Astrocyte (in vitro differentiated cells and primary cell): ENCODE measurements at regions not wholly inside any gene's neighbourhood (a gene's known extent, or its start where the extent isn't known, plus 50 kb on each side); places are given as distances from the start of the nearest gene placed in this dataset.
"Not testable (repeated sequence)": the region's sequence is repeated elsewhere in the genome, so short reads cannot be mapped to it uniquely, and the experiment has no call there.

Experiments
- DNase-seq: peaks from one replicate; pipeline ENCODE4 v3.0.0-alpha.2; 2010; ENCODE audit warnings: low read depth
- FAIRE-seq: peaks from 2 replicates; lab custom pipeline; 2011; peaks lifted over from hg19 to GRCh38; lab: Jason Lieb, UNC
- H2AFZ ChIP-seq: 2 replicates; pipeline ENCODE4 v1.6.0; 2012; ENCODE audit warnings: low read depth, low read length, inconsistent platforms
- H3K27ac ChIP-seq: 2 replicates; pipeline ENCODE4 v1.5.1; 2011; ENCODE audit warnings: low read depth, low read length, inconsistent platforms
- H3K27me3 ChIP-seq: 2 replicates; pipeline ENCODE4 v1.6.0; 2011; ENCODE audit warnings: low read length, inconsistent platforms; ENCODE audit not compliant: insufficient read depth
- H3K36me3 ChIP-seq: 2 replicates; pipeline ENCODE4 v1.5.1; 2011; ENCODE audit warnings: low read length, inconsistent platforms; ENCODE audit not compliant: insufficient read depth
- H3K4me1 ChIP-seq: 2 replicates; pipeline ENCODE4 v1.5.1; 2011; ENCODE audit warnings: low read length, inconsistent platforms; ENCODE audit not compliant: insufficient read depth
- H3K4me2 ChIP-seq: 2 replicates; pipeline ENCODE4 v1.6.0; 2012; ENCODE audit warnings: low read length, inconsistent platforms
- H3K4me3 ChIP-seq: 2 replicates; pipeline ENCODE4 v1.5.1; 2011; ENCODE audit warnings: low read depth, mild to moderate bottlenecking, low read length, inconsistent platforms; ENCODE audit not compliant: insufficient read depth
- H3K79me2 ChIP-seq: 2 replicates; pipeline ENCODE4 v1.6.0; 2012; ENCODE audit warnings: mild to moderate bottlenecking, low read length, inconsistent platforms; ENCODE audit not compliant: insufficient read depth
- H3K9ac ChIP-seq: 2 replicates; pipeline ENCODE4 v1.6.0; 2012; ENCODE audit warnings: mild to moderate bottlenecking, low read length, inconsistent platforms
- H3K9me3 ChIP-seq: 2 replicates; pipeline ENCODE4 v1.5.1; 2012; ENCODE audit warnings: low read depth, mild to moderate bottlenecking, low read length, inconsistent platforms; ENCODE audit not compliant: insufficient read depth
- H4K20me1 ChIP-seq: 2 replicates; pipeline ENCODE4 v1.6.0; 2012; ENCODE audit warnings: low read length, inconsistent platforms; ENCODE audit not compliant: insufficient read depth
- H3K27ac Mint-ChIP-seq: one replicate; pipeline ENCODE4 v1.8.0; 2021; ENCODE audit warnings: mild to moderate bottlenecking, mixed read lengths; ENCODE audit not compliant: unreplicated experiment
- H3K27me3 Mint-ChIP-seq: one replicate; pipeline ENCODE4 v1.8.0; 2021; ENCODE audit warnings: low read depth, mixed read lengths; ENCODE audit not compliant: unreplicated experiment
- H3K36me3 Mint-ChIP-seq: one replicate; pipeline ENCODE4 v1.8.0; 2021; ENCODE audit warnings: low read depth, mixed read lengths; ENCODE audit not compliant: unreplicated experiment
- H3K4me1 Mint-ChIP-seq: one replicate; pipeline ENCODE4 v1.8.0; 2021; ENCODE audit warnings: low read depth, mixed read lengths; ENCODE audit not compliant: unreplicated experiment
- H3K4me3 Mint-ChIP-seq: one replicate; pipeline ENCODE4 v1.8.0; 2021; ENCODE audit warnings: mild to moderate bottlenecking, moderate library complexity, mixed read lengths; ENCODE audit not compliant: unreplicated experiment
- H3K9me3 Mint-ChIP-seq: one replicate; pipeline ENCODE4 v1.8.0; 2021; ENCODE audit warnings: mild to moderate bottlenecking, mixed read lengths; ENCODE audit not compliant: unreplicated experiment
- EZH2 ChIP-seq: IDR thresholded peaks from 2 replicates; pipeline ENCODE4 v1.6.1; 2012; ENCODE audit warnings: mild to moderate bottlenecking, low read length, inconsistent platforms; ENCODE audit not compliant: insufficient read depth
- TF ChIP-seq, protein P1 (sequence below): IDR thresholded peaks from 2 replicates; pipeline ENCODE4 v1.5.1; 2011; ENCODE audit warnings: low read depth, mild to moderate bottlenecking, inconsistent platforms, low read length, moderate library complexity; ENCODE audit not compliant: insufficient read depth

DNA sequence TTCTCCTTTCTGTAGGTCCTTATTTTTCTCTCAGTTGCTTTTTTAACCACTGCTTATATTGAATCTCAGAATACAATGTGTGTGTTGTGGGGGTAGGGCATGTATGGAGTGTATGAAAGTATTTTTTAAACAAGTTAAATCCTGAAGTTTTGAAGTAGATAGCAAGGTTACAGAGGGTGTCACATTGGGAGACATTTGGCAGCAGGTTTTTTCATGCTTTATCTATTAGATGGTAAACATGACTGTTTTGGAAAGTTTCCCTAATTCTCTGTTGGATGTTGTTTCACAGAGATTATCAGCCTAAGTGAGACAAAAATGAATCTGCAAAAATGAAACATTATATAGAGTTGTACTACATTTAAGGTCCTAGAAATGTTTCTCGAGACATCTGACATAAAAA, 190.6 kb upstream of the ARPP21 start:
- H3K36me3 ChIP-seq = no peaks in the 10 kb centered on the region
- H3K4me2 ChIP-seq = no peak overlapping the region
- no peak overlapping the region for H3K9ac ChIP-seq
- no peaks in the 10 kb centered on the region for H3K4me1 ChIP-seq
- Mint-ChIP-seq H3K27ac (no peak overlapping the region), H3K4me1 (no peaks in the 10 kb centered on the region), H3K9me3 (no peaks in the 10 kb centered on the region), H3K4me3 (no peak overlapping the region), H3K36me3 (no peaks in the 10 kb centered on the region), H3K27me3 (no peaks in the 10 kb centered on the region)
- H4K20me1 ChIP-seq = no peaks in the 10 kb centered on the region
- no peak overlapping the region for H3K27ac ChIP-seq
- TF ChIP-seq, protein P1, sequence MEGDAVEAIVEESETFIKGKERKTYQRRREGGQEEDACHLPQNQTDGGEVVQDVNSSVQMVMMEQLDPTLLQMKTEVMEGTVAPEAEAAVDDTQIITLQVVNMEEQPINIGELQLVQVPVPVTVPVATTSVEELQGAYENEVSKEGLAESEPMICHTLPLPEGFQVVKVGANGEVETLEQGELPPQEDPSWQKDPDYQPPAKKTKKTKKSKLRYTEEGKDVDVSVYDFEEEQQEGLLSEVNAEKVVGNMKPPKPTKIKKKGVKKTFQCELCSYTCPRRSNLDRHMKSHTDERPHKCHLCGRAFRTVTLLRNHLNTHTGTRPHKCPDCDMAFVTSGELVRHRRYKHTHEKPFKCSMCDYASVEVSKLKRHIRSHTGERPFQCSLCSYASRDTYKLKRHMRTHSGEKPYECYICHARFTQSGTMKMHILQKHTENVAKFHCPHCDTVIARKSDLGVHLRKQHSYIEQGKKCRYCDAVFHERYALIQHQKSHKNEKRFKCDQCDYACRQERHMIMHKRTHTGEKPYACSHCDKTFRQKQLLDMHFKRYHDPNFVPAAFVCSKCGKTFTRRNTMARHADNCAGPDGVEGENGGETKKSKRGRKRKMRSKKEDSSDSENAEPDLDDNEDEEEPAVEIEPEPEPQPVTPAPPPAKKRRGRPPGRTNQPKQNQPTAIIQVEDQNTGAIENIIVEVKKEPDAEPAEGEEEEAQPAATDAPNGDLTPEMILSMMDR = no peak
- TF ChIP-seq EZH2 = no peak
- FAIRE-seq = no peak
- no peaks in the 10 kb centered on the region for H3K27me3 ChIP-seq
- H2AFZ ChIP-seq = no peak overlapping the region
- no peak for DNase-seq
- H3K4me3 ChIP-seq = no peak overlapping the region
- H3K9me3 ChIP-seq = no peaks in the 10 kb centered on the region
- H3K79me2 ChIP-seq = no peaks in the 10 kb centered on the region

DNA sequence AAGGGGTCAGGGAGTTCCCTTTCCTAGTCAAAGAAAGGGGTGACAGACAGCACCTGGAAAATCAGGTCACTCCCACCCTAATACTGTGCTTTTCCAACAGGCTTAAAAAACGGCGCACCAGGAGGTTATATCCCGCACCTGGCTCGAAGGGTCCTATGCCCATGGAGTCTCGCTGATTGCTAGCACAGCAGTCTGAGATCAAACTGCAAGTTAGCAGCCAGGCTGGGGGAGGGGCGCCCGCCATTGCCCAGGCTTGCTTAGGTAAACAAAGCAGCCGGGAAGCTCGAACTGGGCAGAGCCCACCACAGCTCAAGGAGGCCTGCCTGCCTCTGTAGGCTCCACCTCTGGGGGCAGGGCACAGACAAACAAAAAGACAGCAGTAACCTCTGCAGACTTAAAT, 184.5 kb upstream of the ARPP21 start:
- H3K36me3 ChIP-seq, H3K27me3 Mint-ChIP-seq, H3K4me1 Mint-ChIP-seq, H3K9ac ChIP-seq, H3K27me3 ChIP-seq, FAIRE-seq, H3K4me1 ChIP-seq, H3K27ac Mint-ChIP-seq, H4K20me1 ChIP-seq, H3K4me3 ChIP-seq, H3K27ac ChIP-seq, H3K9me3 ChIP-seq, DNase-seq, H3K36me3 Mint-ChIP-seq, H3K4me3 Mint-ChIP-seq, H2AFZ ChIP-seq, H3K79me2 ChIP-seq, H3K4me2 ChIP-seq: not testable (repeated sequence)
- peaks cover 21% of the 10 kb centered on the region for H3K9me3 Mint-ChIP-seq

DNA sequence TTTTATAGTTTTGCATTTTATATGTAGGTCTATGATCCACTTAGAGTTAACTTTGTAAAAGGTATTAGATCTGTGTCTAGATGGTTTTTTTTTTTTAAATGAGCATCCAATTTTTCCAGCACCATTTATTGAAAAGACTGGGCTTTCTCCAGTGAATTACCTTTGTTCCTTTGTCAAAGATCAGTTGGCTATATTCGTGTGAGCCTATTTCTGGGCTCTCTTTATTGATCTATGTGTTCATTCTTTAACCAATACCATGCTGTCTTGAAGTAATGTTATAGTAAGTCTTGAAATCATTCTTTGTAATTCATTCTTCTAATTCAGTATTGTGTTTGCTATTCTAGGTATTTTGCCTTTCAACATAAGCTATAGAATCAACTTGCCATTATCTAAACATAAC, 165.4 kb upstream of the ARPP21 start:
- H4K20me1 ChIP-seq = no peaks in the 10 kb centered on the region
- no peaks in the 10 kb centered on the region for H3K36me3 ChIP-seq
- DNase-seq = no peak
- FAIRE-seq = no peak
- H3K4me1 ChIP-seq = no peaks in the 10 kb centered on the region
- H3K27me3 ChIP-seq = no peaks in the 10 kb centered on the region
- TF ChIP-seq, protein P1 = no peak
- no peak for TF ChIP-seq EZH2
- no peak overlapping the region for H3K27ac ChIP-seq
- Mint-ChIP-seq H3K36me3 (no peaks in the 10 kb centered on the region), H3K4me3 (no peak overlapping the region), H3K27me3 (no peaks in the 10 kb centered on the region), H3K27ac (no peak overlapping the region), H3K9me3 (no peaks in the 10 kb centered on the region), H3K4me1 (no peaks in the 10 kb centered on the region)
- no peaks in the 10 kb centered on the region for H3K9me3 ChIP-seq
- H3K9ac ChIP-seq = no peak overlapping the region
- H3K4me2 ChIP-seq = no peak overlapping the region
- H3K79me2 ChIP-seq = no peaks in the 10 kb centered on the region
- H2AFZ ChIP-seq = no peak overlapping the region
- no peak overlapping the region for H3K4me3 ChIP-seq

DNA sequence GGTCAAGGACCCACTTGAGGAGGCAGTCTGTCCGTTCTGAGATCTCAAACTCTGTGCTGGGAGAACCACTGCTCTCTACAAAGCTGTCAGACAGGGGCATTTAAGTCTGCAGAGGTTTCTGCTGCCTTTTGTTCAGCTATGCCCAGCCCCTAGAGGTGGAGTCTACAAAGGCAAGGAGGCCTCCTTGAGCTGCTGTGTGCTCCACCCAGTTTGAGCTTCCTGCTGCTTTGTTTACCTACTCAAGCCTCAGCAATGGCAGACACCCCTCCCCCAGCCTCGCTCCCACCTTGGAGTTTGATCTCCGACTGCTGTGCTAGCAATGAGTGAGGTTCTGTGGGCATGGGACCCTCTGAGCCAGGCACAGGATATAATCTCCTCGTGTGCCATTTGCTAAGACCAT, 156.8 kb upstream of the ARPP21 start:
- H2AFZ ChIP-seq, DNase-seq: not testable (repeated sequence)

More for the DNA sequence above, 156.8 kb upstream of the ARPP21 start:
- not testable (repeated sequence) for H3K27ac Mint-ChIP-seq, H3K4me1 Mint-ChIP-seq, H4K20me1 ChIP-seq, H3K27me3 Mint-ChIP-seq, H3K9ac ChIP-seq, H3K4me3 Mint-ChIP-seq, H3K36me3 ChIP-seq, FAIRE-seq, H3K4me2 ChIP-seq, H3K4me1 ChIP-seq, H3K4me3 ChIP-seq, H3K36me3 Mint-ChIP-seq, H3K9me3 ChIP-seq, H3K9me3 Mint-ChIP-seq, H3K27me3 ChIP-seq, H3K79me2 ChIP-seq, H3K27ac ChIP-seq
